ENCODE measurements at regions not wholly inside any gene's neighbourhood (a gene's known extent, or its start where the extent isn't known, plus 50 kb on each side); places are given as distances from the start of the nearest gene placed in this dataset.

GRCh38 chrX:39759526-39760224 lies 338.1 kb downstream of the BCOR start:
- no peak for DNase-seq

DNA sequence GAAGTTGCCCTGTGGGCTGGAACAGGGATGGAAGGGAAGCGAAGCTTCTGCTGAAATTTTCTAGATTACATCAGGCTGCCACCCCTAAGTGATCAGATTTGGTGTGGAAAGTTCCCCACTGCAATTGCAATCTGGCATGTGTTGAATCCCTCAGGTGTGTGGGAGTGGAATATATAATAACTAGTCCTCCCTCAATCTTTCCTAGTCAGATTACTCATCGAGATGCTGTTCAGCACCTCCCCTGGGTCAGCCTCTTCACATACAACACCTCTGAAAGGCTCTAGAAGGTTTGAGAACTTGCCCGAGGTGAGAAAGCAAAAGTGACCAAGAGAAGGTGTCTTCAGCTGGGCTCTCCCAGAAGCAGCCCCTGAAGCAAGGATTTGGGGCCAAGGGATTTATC lies 336.8 kb downstream of the BCOR start:
- DNase-seq, result no peak

GRCh38 chrX:39762266-39762841 lies 335.4 kb downstream of the BCOR start:
- DNase-seq, result no peak

- DNase-seq, result no peak
Measured at GRCh38 chrX:39764441-39764914, 333.3 kb downstream of the BCOR start.

DNA sequence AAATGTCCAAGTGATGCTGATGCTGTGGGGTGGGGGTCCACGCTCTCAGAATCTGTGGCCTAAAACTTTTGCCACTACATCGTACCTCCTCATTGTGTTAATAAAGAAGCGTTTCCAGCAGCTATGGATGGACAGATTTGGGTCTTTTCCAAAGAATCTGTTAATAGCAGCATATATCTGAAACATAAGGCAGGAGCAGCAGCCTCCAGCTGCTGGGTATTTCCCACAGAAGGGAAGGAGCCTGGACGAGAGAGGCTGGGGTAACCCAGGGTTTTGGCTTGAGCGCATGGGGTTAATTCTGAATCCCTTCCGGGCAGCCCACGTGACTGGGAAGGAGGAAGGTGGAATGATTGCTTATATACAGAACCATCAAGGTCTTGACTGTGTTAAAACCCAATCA lies 332.4 kb downstream of the BCOR start:
- DNase-seq, result no peak

DNA sequence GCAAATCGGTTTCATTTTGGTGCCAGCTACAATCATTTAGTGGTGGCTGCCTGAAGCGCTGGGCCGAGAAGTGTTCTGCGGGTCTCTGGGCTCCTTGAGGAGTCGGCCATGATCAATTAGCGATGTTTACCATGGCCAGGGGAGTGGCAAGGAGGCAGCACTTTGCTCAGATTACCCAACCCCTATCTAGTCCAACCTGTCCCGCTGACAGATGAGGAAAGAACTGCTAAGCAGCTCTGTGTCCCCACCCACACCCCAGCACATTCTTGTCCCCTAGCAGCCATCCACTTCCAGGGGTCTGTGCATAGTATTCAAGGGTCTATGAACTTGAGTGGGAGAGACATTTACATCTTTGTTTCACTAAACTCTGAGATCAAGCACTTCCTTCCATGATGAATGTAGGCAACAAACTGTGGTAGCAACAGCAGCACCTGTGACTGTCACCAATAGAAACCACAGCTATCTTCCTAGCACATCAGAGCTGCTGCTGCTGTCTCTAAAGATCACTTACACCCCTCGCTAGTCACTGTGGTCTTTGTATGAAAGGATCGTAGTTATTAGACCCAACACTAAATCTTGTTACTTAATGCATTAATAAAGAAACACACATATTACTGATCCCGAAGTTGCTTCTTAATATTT lies 331.6 kb downstream of the BCOR start:
- peak; percentile 57 for DNase-seq

- no peak for DNase-seq
Measured at GRCh38 chrX:39766855-39767254, 330.9 kb downstream of the BCOR start.

- DNase-seq, result no peak
Measured at GRCh38 chrX:39767446-39767845, 330.3 kb downstream of the BCOR start.

- no peak for DNase-seq
Measured at GRCh38 chrX:39769748-39770147, 328.0 kb downstream of the BCOR start.

DNA sequence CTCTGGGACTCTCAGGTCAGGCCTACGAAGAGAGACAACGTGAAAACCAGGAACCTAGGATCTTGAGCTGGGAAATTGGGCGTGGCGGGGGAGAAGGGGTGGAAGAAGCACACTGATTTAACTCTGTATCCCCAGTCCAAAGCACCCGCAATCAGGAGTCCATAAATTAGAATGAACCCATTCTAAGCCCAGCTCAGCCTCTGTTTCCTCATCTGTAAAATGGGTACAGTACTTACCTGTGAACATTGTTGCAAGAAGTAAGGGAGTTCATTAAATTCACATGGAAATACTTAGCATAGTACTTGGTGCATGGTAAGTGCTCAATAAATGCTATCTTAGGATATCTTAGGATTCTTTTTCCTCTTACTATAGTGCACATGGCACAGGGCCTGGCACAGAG lies 326.7 kb downstream of the BCOR start:
- no peak for DNase-seq

DNA sequence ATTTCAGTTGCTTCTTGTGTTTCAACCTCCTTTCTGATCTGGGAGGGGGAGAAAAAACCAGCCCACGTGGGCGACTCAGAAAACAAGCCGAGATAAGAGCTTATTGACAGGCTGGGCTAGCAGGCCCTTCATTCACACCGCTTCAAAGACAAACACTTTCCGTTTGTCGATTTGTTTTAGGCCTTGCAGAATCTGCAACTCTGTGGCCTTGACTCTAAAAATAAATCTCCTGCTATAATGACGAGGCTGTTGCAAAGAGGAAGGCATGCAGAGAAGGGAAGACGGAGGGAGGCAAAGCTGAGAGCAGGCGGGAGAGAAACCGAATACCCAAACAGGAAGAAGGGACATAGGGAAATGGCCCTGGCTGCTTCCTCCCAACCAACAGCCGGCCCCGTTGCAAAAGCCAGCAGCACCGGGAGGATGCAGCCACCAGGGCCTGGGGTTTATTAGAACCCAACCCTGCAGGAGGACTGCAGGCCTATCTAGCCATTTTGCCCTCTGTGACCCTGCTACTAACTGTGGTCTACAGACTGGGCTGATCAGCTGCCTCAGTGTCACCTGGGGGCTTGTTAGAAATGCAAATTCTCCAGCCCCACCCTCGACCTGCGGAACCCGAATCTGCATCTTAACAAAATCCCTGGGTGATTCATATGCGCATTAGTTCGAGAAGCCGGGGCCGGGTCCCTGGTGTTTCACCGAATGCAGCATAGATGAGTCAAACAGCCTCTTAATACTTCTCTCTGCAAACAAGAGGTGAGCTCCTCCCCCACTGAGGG lies 325.5 kb downstream of the BCOR start:
- DNase-seq, result peak; percentile 48

DNA sequence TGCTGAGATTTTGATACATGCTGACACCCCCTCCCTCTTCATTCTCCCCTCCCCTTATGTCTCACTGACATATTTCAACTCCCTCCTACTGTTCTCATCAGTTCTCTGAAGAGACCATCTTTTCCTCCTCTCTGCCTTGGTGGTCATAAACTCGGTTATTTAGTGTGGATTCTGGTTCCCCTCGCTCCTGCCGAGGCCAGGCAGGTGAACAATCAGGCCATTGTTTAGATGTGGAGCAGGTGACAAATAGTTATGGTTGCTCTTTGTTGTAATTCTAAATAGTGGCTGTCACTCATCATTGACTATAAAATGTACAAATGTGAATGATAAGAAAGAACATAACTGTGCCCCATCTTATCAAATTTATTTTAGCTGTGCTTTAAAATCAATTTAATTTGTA lies 324.6 kb downstream of the BCOR start:
- DNase-seq, result no peak

GRCh38 chrX:39773923-39774773 lies 323.6 kb downstream of the BCOR start:
- peak; percentile 27 for DNase-seq

- DNase-seq, result no peak
Measured at GRCh38 chrX:39774774-39775328, 322.9 kb downstream of the BCOR start.

DNA sequence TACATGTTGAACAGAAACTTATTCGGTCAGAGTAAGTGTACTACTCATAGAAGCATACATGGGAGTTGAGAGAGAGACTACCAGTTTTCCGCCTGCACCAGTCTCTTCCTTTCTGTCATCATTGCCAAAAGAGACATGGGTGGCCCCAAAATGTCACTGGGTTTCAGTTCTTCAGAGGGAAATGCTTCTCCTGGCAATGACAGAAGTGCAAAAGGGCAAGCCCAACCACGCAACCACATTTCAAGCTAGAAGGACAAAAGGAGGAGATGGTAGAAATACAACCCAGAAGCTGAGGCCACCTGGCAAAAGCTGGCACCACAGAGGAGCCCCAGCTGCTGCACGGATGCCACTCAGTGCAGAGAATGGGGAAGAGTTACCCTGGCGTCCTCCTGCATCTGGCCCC lies 320.1 kb downstream of the BCOR start:
- no peak for DNase-seq

DNA sequence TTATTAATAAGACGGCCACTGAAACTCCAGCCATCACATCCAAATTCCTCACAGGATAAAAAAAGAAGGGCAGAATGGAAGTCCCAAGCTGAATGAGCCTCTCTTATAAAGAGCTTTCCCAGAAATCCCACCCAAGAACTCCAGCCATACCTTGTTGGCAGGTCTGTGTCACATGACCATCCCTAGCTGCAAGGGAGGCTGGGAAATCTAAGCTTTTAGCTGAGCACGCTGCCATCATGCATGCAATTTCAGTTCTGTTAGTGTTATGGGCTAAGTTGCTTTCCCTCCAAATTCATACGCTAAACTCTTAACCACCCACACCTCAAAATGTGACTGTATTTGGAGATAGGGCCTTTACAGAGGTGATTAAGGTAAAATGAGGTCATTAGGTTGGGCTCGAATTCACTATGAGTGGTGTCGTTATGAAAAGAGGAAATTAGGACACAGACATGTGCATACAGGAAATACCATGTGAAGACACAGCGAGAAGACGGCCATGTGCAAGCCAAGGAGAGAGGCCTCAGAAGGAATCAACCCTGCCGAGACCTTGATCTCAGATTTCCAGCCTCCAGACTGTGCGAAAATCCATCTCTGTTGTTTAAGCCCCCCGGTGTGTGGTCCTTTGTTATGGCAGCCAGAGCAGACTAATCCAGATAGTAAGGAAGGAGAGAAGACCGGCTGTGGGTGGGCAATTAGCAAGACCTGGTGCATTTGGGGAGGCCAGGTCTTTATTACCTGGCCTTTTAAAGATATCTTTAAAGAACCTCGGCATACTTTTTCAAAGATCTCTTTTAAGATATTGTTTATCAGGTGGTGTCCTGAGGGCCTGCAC lies 317.6 kb downstream of the BCOR start:
- DNase-seq, result no peak

DNA sequence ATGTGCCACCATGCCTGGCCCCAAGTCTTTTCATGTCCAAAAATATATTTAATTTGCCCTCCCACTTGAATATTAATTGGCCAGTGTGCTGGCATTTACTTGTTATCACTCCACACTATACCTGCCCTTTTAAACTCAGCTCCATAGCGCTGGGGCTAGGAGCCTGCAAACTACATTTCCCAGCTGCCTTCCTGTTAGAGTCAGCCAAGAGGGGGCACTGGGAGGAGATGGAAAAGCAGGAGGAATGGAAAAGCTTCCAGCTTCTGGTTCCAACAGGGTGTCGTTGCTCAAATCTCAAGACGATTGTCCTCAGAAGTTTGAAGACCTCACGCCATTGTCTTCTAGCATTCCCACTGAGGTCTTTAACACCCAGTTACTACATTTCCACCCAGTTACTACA lies 315.5 kb downstream of the BCOR start:
- no peak for DNase-seq

DNA sequence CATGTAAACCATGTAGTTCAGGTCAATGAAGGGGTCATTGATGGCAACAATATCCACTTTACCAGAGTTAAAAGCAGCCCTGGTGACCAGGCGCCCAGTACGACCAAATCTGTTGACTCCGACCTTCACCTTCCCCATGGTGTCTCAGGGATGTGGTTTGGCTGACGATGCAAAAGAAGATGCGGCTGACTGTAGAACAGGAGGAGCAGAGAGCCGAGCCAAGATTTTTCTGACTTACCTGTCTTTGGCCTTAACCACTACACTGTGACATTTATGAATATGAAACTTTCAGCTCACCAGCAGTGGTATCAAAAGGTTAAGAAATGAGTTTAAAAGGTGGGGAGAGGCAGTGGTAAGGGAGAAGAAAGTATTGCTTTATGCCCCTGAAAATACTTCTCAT lies 309.8 kb downstream of the BCOR start:
- DNase-seq, result no peak

DNA sequence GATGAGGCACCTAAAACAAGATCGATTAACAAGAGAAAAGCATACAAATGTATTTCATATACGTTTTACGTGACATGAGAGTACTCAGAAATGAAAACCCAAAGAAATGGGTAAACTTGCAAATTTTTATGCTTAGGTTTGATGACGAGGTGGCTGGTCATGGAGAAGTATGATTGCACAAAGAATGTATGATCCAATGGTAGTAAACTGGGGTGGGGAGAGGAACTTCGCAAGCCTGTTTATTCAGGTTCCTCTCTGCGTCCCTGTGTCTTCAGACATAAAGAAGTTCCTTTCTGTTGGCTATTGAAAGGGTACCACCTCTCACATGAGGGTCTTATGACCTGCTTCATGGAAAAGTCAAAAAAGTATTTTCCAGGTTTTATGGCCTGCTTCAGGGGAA lies 309.2 kb downstream of the BCOR start:
- DNase-seq, result no peak

DNA sequence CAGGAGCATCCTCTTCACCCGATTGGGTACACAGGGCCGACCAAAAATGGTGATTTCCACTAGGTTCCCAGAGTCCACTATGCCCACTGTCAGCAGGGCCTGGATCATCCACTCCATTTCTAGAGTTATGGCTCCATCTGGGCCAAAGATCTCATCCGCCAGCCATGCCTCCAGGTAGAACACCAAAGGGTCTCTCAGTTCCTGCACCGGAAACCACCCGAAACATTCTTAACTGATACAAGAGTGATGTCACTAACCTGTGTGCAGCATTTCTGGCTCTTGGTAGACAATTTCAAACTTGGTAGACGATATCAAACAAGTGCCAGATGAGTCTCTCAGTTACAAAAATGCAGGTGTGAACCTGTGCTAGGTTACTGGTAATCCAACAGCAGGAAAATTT lies 306.1 kb downstream of the BCOR start:
- DNase-seq, result no peak

DNA sequence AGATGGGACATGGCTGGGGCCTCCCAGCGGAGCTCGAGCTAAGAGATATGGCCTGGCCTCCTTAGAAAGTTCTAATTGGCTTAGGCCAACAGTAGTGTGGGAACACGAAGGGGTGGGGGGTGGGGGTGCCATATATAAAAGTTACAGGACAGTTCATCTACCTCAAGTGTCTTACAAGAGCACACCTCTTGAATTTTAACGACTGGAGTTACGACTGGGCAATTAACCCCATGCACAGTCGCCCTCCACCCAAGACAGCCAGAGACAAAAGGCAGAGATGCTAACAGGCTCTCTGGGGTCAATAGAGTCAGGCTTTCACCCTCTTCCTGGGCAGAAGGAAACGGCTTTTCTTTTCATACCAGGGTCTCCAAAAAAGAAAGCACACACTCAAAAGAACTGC lies 302.2 kb downstream of the BCOR start:
- no peak for DNase-seq
